GM12874 (cell line): ENCODE measurements at regions not wholly inside any gene's neighbourhood (a gene's known extent, or its start where the extent isn't known, plus 50 kb on each side); places are given as distances from the start of the nearest gene placed in this dataset.

Source experiments
- TF ChIP-seq, protein P1 (sequence below): IDR thresholded peaks from 2 replicates; pipeline ENCODE4 v1.5.1; 2011; ENCODE audit warnings: low read depth, mild to moderate bottlenecking, control low read depth, low read length, moderate library complexity; ENCODE audit not compliant: insufficient read depth

GRCh38 chr13:22134261-22134660 lies 463.4 kb downstream of the FGF9 start:
- TF ChIP-seq, protein P1, sequence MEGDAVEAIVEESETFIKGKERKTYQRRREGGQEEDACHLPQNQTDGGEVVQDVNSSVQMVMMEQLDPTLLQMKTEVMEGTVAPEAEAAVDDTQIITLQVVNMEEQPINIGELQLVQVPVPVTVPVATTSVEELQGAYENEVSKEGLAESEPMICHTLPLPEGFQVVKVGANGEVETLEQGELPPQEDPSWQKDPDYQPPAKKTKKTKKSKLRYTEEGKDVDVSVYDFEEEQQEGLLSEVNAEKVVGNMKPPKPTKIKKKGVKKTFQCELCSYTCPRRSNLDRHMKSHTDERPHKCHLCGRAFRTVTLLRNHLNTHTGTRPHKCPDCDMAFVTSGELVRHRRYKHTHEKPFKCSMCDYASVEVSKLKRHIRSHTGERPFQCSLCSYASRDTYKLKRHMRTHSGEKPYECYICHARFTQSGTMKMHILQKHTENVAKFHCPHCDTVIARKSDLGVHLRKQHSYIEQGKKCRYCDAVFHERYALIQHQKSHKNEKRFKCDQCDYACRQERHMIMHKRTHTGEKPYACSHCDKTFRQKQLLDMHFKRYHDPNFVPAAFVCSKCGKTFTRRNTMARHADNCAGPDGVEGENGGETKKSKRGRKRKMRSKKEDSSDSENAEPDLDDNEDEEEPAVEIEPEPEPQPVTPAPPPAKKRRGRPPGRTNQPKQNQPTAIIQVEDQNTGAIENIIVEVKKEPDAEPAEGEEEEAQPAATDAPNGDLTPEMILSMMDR: no peak

DNA sequence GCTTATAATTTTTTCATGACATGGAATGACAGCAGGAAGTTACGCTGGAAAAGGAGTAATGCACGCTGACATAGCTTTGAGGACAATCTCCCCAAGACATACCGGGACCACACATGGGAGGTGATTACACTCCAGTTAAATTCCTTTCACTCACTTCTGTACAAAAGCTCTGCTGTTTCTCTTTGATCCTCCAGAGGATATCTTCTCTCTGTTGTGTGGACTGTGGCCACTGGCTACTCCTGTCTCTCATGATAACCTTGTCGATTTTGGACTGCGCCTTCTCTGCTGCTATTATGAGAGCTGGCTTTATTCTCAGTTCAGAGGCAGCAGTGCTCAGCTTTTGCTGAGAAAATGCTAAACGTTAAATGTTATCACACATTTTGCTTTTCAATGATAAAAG lies 464.6 kb downstream of the FGF9 start:
- TF ChIP-seq, protein P1: no peak

DNA sequence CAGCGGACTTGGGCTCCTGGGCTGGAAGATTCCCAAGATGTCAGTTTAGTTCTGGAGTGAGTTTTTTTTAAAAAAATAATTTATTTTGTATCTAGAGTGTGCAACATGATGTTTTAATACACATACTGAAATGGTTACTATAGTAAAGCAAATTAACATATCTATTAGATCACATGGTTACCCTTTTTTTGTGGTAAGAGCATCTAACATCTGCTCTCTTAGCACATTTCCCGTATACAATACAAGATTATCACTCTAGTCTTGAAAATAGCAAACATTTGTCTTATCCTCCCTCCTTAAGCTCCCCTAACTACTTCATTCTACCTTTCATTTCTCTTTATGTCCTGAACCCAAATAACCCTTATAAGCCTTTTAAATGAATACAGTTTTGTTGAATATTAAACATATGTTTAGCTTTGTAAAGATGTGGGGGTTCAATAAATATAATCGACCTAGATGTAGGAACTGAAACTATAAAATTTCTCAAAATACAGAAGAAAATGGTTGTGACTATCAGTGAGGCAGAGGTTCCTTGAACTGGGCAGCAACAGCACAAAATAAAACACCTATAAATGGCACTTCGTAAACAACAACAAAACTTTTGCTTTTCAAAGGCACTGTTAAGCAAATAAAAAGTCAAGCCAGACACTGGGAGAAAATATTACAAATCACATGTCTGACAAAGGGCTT lies 466.6 kb downstream of the FGF9 start:
- TF ChIP-seq, protein P1: no peak

DNA sequence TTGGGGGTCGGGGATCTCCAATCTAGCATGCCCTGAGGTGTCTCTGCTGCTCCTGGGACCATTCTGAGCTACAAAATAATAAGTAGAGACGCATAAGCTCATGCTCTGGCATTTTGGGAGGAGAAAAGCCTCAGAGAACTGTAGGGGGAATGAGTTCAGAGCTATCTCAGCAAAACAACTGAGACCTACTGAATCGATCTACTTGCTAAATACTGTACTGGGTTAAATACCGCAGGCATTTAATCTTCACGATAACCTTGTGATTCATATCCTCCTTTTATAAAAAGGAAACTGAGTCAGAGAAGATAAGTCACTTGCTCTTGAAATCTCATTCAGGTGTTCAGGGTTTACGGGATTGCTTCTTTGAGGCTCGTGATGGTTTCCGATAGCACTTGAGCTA lies 468.1 kb downstream of the FGF9 start:
- TF ChIP-seq, protein P1: no peak

DNA sequence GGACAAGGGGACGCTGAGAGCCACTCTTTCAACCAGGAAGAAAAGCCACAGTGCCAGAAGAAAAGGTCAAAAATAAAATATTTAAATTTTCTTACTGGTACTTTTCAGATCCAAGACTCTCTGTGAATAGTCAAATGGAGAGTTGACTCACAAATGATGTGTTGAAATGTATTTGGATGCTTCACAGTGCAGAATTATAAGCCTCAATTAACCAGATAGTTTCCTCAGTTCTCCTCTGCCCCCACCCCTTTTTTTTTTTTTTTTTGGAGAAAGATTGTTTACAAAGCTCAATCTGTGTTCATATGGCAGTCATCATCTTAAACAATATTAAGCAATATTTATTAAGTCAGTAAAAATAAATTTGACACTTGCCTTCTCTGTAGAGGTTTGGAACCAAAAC lies 470.8 kb downstream of the FGF9 start:
- TF ChIP-seq, protein P1: no peak

DNA sequence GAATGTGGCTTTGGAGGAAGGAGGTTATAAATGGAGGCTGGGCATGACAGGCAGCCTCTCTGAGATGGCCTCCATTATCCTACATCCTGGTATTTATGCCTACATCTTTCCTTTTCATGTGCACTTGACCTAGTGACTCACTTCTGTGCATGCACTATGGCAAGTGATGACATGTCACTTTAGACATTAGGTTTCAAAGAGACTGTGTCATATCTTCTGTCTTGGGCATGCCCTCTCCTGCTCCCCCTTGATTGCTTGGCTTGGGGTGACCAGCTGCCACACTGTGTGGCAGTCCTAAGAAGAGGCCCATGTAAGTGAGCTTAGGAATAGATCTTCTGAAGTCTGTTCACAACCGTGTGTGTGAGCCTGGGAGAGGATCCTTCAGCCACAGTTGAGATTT lies 472.8 kb downstream of the FGF9 start:
- TF ChIP-seq, protein P1: no peak

- TF ChIP-seq, protein P1: no peak
These were observed 473.9 kb downstream of the FGF9 start for GRCh38 chr13:22144806-22145205.
